ENCODE measurements at regions not wholly inside any gene's neighbourhood (a gene's known extent, or its start where the extent isn't known, plus 50 kb on each side); places are given as distances from the start of the nearest gene placed in this dataset.

GRCh38 chr3:182092662-182093262 is 381.0 kb downstream of the SOX2 start:
- DNase-seq (ENCODE audit: low spot score), result no peak
- Histone ChIP-seq H3K4me1 (replicated peaks) (no peaks in the 10 kb centered on the region), H3K4me3 (no peak overlapping the region), H3K27me3 (replicated peaks; ENCODE audit: insufficient read depth) (no peaks in the 10 kb centered on the region), H3K9me3 (no peaks in the 10 kb centered on the region), H3K27ac (no peak overlapping the region), H3K36me3 (no peaks in the 10 kb centered on the region)
- TF ChIP-seq POLR2A (IDR thresholded peaks at IDR 0.05) (no peak), POLR2AphosphoS5 (IDR thresholded peaks at IDR 0.05) (no peak)
- TF ChIP-seq, protein P1, sequence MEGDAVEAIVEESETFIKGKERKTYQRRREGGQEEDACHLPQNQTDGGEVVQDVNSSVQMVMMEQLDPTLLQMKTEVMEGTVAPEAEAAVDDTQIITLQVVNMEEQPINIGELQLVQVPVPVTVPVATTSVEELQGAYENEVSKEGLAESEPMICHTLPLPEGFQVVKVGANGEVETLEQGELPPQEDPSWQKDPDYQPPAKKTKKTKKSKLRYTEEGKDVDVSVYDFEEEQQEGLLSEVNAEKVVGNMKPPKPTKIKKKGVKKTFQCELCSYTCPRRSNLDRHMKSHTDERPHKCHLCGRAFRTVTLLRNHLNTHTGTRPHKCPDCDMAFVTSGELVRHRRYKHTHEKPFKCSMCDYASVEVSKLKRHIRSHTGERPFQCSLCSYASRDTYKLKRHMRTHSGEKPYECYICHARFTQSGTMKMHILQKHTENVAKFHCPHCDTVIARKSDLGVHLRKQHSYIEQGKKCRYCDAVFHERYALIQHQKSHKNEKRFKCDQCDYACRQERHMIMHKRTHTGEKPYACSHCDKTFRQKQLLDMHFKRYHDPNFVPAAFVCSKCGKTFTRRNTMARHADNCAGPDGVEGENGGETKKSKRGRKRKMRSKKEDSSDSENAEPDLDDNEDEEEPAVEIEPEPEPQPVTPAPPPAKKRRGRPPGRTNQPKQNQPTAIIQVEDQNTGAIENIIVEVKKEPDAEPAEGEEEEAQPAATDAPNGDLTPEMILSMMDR (IDR thresholded peaks at IDR 0.05), result no peak
- intact Hi-C loops (cut with DNase I), result no loop called here
- WGBS, result 24% methylated on average over 6 of the region's 6 CpGs

DNA sequence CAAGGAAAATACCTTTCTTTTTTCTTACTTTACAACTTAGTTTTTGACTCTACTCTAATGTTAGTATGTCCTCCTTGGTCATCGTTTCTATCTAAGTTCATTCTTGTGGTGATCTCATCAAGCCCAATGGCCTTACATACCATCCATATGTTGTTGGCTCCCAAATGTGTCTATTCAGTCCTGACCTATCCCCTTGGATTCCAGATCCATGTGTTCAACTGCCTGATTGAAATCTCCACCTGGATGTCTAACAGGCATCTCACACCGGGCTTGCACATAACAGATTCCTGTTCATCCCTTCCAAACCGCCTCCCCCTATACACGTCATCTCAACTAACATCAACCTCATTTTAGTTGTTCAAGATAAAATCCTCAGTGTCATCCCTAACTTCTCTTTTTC is 382.6 kb downstream of the SOX2 start:
- intact Hi-C loops (cut with DNase I), result no loop called here
- Histone ChIP-seq H3K9me3 (no peaks in the 10 kb centered on the region), H3K4me1 (replicated peaks) (no peaks in the 10 kb centered on the region), H3K27ac (no peak overlapping the region), H3K36me3 (no peaks in the 10 kb centered on the region), H3K4me3 (no peak overlapping the region), H3K27me3 (replicated peaks; ENCODE audit: insufficient read depth) (no peaks in the 10 kb centered on the region)
- TF ChIP-seq POLR2AphosphoS5 (IDR thresholded peaks at IDR 0.05) (no peak), POLR2A (IDR thresholded peaks at IDR 0.05) (no peak)
- TF ChIP-seq, protein P1 (IDR thresholded peaks at IDR 0.05), result no peak
- DNase-seq (ENCODE audit: low spot score), result no peak
- WGBS, result 88% methylated on average over 4 of the region's 4 CpGs

GRCh38 chr3:182104881-182105280 is 393.2 kb downstream of the SOX2 start:
- no peaks in the 10 kb centered on the region for H3K9me3 ChIP-seq
- no peak overlapping the region for H3K27ac ChIP-seq
- no peak for DNase-seq (ENCODE audit: low spot score)
- no peaks in the 10 kb centered on the region for H3K4me1 ChIP-seq (replicated peaks)
- H3K4me3 ChIP-seq, result no peak overlapping the region
- TF ChIP-seq, protein P1 (IDR thresholded peaks at IDR 0.05), result no peak
- TF ChIP-seq POLR2A (IDR thresholded peaks at IDR 0.05), result no peak
- no peak for TF ChIP-seq POLR2AphosphoS5 (IDR thresholded peaks at IDR 0.05)
- no peaks in the 10 kb centered on the region for H3K27me3 ChIP-seq (replicated peaks; ENCODE audit: insufficient read depth)
- H3K36me3 ChIP-seq, result no peaks in the 10 kb centered on the region
- 67% methylated on average over 4 of the region's 4 CpGs for WGBS
- intact Hi-C loops (cut with DNase I), result no loop called here

- H3K9me3 ChIP-seq, result no peaks in the 10 kb centered on the region
- TF ChIP-seq, protein P1 (IDR thresholded peaks at IDR 0.05), result no peak
- TF ChIP-seq POLR2A (IDR thresholded peaks at IDR 0.05), result no peak
- no peak overlapping the region for H3K4me3 ChIP-seq
- WGBS, result 88% methylated on average over 4 of the region's 4 CpGs
- no peaks in the 10 kb centered on the region for H3K27me3 ChIP-seq (replicated peaks; ENCODE audit: insufficient read depth)
- H3K4me1 ChIP-seq (replicated peaks), result no peaks in the 10 kb centered on the region
- intact Hi-C loops (cut with DNase I), result no loop called here
- H3K36me3 ChIP-seq, result no peaks in the 10 kb centered on the region
- no peak overlapping the region for H3K27ac ChIP-seq
- no peak for DNase-seq (ENCODE audit: low spot score)
Measured at GRCh38 chr3:182105875-182106274, 394.1 kb downstream of the SOX2 start.

GRCh38 chr3:182108371-182108770 is 396.6 kb downstream of the SOX2 start:
- Histone ChIP-seq H3K4me3 (no peak overlapping the region), H3K9me3 (no peaks in the 10 kb centered on the region), H3K4me1 (replicated peaks) (no peaks in the 10 kb centered on the region), H3K36me3 (no peaks in the 10 kb centered on the region), H3K27me3 (replicated peaks; ENCODE audit: insufficient read depth) (no peaks in the 10 kb centered on the region), H3K27ac (no peak overlapping the region)
- TF ChIP-seq, protein P1 (IDR thresholded peaks at IDR 0.05), result no peak
- peak; percentile 45 for TF ChIP-seq POLR2AphosphoS5 (IDR thresholded peaks at IDR 0.05)
- intact Hi-C loops (cut with DNase I), result no loop called here
- no peak for DNase-seq (ENCODE audit: low spot score)

Measured in prostate gland (tissue), 2 donors.